HepG2 (cell line): ENCODE measurements at regions not wholly inside any gene's neighbourhood (a gene's known extent, or its start where the extent isn't known, plus 50 kb on each side); places are given as distances from the start of the nearest gene placed in this dataset.

ENCODE experiments used
- ATAC-seq: fragments of 200-7000 bp; cut with Tn5 transposase; 3 replicates; pipeline ENCODE4 v1.9.1; 2020; ENCODE audit warnings: mild to moderate bottlenecking, moderate library complexity
- BruUV-seq: library from RNA; stranded (reverse); fragments of 400-500 nt; replicated peaks from 2 replicates; lab custom pipeline; 2021; lab: Mats Ljungman, UMichigan
- CTCF ChIA-PET: fragments of 300-600 bp; formaldehyde crosslinking; extraction: SDS; loops from one replicate; lab custom pipeline; 2021; ENCODE audit warnings: low total read pairs, inconsistent platforms, low intra/inter-chr PET ratio; lab: Yijun Ruan, JAX
- POLR2A ChIA-PET: fragments of 350-600 bp; sonication (Branson Sonifier 250); formaldehyde crosslinking; loops from one replicate; lab custom pipeline; 2020; ENCODE audit warnings: antibody characterized with exemption, inconsistent platforms; lab: Yijun Ruan, JAX
- DNase-seq: peaks from one replicate; pipeline ENCODE4 v3.0.0-alpha.2; 2015; ENCODE audit warnings: low spot score
- FAIRE-seq: peaks from 3 replicates; lab custom pipeline; 2011; peaks lifted over from hg19 to GRCh38; lab: Jason Lieb, UNC
- H2AFZ ChIP-seq: one replicate; pipeline ENCODE4 v1.6.1; 2011; ENCODE audit warnings: low read length, inconsistent platforms
- H3K27ac ChIP-seq: fragments of 300-600 bp; 3 replicates; pipeline ENCODE4 v1.8.0; 2011; ENCODE audit warnings: mixed run types, mild to moderate bottlenecking, mixed read lengths, low read length, inconsistent platforms; ENCODE audit not compliant: insufficient read depth; ENCODE audit errors: extremely low read length
- H3K27me3 ChIP-seq, 2 experiments: fragments of 200-600 bp in 1 of 2; 2 replicates in 1 of 2; 3 replicates in 1 of 2; pipeline versions ENCODE4 v1.6.0 to v1.8.0; 2011; ENCODE audit warnings: low read length in 2 of 2, mild to moderate bottlenecking in 2 of 2, moderate library complexity in 2 of 2, inconsistent platforms in 1 of 2; ENCODE audit not compliant: insufficient read depth in 2 of 2, control insufficient read depth in 1 of 2
- H3K36me3 ChIP-seq, 2 experiments: fragments of 200-600 bp in 1 of 2; replicated peaks in 1 of 2; 2 replicates in 1 of 2; 3 replicates in 1 of 2; pipeline versions ENCODE4 v1.5.1 to v1.8.0; 2011; ENCODE audit warnings: low read length in 2 of 2, inconsistent platforms in 1 of 2; ENCODE audit not compliant: insufficient read depth in 2 of 2, control insufficient read depth in 1 of 2
- H3K4me1 ChIP-seq: 2 replicates; pipeline ENCODE4 v1.5.1; 2012; ENCODE audit warnings: low read length, inconsistent platforms; ENCODE audit not compliant: insufficient read depth
- H3K4me2 ChIP-seq: 2 replicates; pipeline ENCODE4 v1.6.0; 2011; ENCODE audit warnings: low read depth, low read length, inconsistent platforms
- H3K4me3 ChIP-seq, 3 experiments: fragments of 200-600 bp in 1 of 3; sonication (generic), shearing (Covaris generic) in 1 of 3; replicated peaks in 1 of 3; 2 replicates each; pipeline ENCODE4 v1.5.1; 2011 to 2016; ENCODE audit warnings: low read length in 3 of 3, inconsistent platforms in 2 of 3, low read depth in 2 of 3, mild to moderate bottlenecking in 2 of 3, control low read depth in 1 of 3, mixed read lengths in 1 of 3; ENCODE audit not compliant: insufficient read depth in 1 of 3
- H3K79me2 ChIP-seq: one replicate; pipeline ENCODE4 v1.6.1; 2011; ENCODE audit warnings: low read length, inconsistent platforms; ENCODE audit not compliant: insufficient read depth
- H3K9ac ChIP-seq: 2 replicates; pipeline ENCODE4 v1.6.0; 2011; ENCODE audit warnings: mild to moderate bottlenecking, low read depth, low read length, inconsistent platforms; ENCODE audit not compliant: insufficient read depth
- H3K9me3 ChIP-seq: 2 replicates; pipeline ENCODE4 v1.5.1; 2012; ENCODE audit warnings: mild to moderate bottlenecking, low read length
- H4K20me1 ChIP-seq: 2 replicates; pipeline ENCODE4 v1.6.0; 2011; ENCODE audit warnings: inconsistent platforms, mild to moderate bottlenecking, low read length, moderate library complexity; ENCODE audit not compliant: insufficient read depth
- DNMT1 ChIP-seq: sonication (generic); formaldehyde crosslinking; IDR thresholded peaks from 2 replicates; pipeline ENCODE4 v1.5.1; 2020; ENCODE audit warnings: mild to moderate bottlenecking, missing genetic modification reagents
- SNAI1 ChIP-seq: sonication (generic); formaldehyde crosslinking; IDR thresholded peaks from 2 replicates; pipeline ENCODE4 v1.5.0; 2020; ENCODE audit warnings: mild to moderate bottlenecking, missing genetic modification reagents, borderline replicate concordance
- ZNF33A ChIP-seq: sonication (generic); formaldehyde crosslinking; IDR thresholded peaks from 2 replicates; pipeline ENCODE4 v1.5.1; 2020; ENCODE audit warnings: missing genetic modification reagents, mild to moderate bottlenecking, moderate library complexity, borderline replicate concordance
- ZNF569 ChIP-seq: sonication (generic); formaldehyde crosslinking; IDR thresholded peaks from 2 replicates; pipeline ENCODE4 v1.5.0; 2020; ENCODE audit warnings: mild to moderate bottlenecking, missing genetic modification reagents, moderate library complexity, borderline replicate concordance
- WGBS: methylation state at CpG from one replicate; pipeline ENCODE4 v1.1.6; 2017; ENCODE audit warnings: low lambda C conversion rate; 5-methylcytosine and 5-hydroxymethylcytosine counted together
- in situ Hi-C: cut with HindIII; loops from 2 replicates; pipeline ENCODE4 v1.10.0; 2017; ENCODE audit warnings: low pct_unique_long_range_greater_than_20kb; ENCODE audit not compliant: extremely low pct_ligation_motif_present
- intact Hi-C: fragments of 100-400 bp; cut with micrococcal nuclease; formaldehyde crosslinking; loops from one replicate; pipeline ENCODE4 v1.10.0; 2022; ENCODE audit not compliant: unreplicated experiment
- TF ChIP-seq, protein P1 (sequence below): sonication (generic); formaldehyde crosslinking; IDR thresholded peaks from 2 replicates; pipeline ENCODE4 v1.5.1; 2020; ENCODE audit warnings: mild to moderate bottlenecking, moderate library complexity, missing genetic modification reagents
- TF ChIP-seq, protein P2 (sequence below): sonication (generic); formaldehyde crosslinking; IDR thresholded peaks from 2 replicates; pipeline ENCODE4 v1.4.0; 2020; ENCODE audit warnings: mild to moderate bottlenecking, missing genetic modification reagents
- TF ChIP-seq, protein P3 (sequence below): sonication (generic); formaldehyde crosslinking; IDR thresholded peaks from 2 replicates; pipeline ENCODE4 v1.5.1; 2020; ENCODE audit warnings: mild to moderate bottlenecking, missing genetic modification reagents, moderate library complexity

DNA sequence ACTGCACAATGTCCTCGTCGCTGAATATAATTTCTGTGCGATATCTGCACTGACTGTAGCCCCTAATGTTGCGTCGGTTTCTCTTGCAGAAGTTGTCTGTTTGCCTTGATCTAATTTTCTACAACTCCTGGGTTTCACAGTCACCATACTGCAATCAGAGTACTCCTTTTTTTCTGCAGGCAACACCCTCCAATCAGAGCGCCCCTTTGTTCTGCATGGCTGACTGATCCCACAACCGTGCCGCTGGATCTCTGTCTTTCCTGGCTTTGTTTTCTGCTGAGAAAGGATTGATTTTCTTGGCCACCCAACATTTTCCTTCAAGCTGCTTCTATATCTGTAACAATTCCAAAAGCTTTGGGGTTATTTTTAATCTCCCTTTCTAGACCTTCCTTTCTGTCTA lies 182.2 kb upstream of the SMARCA2 start:
- 11% methylated on average over 8 of the region's 8 CpGs for WGBS
- ATAC-seq (no peak), DNase-seq (no peak), FAIRE-seq (no peak)
- no peak overlapping the region for H2AFZ ChIP-seq
- TF ChIP-seq ZNF33A (CRISPR knock-in tag): no peak
- TF ChIP-seq, protein P1, sequence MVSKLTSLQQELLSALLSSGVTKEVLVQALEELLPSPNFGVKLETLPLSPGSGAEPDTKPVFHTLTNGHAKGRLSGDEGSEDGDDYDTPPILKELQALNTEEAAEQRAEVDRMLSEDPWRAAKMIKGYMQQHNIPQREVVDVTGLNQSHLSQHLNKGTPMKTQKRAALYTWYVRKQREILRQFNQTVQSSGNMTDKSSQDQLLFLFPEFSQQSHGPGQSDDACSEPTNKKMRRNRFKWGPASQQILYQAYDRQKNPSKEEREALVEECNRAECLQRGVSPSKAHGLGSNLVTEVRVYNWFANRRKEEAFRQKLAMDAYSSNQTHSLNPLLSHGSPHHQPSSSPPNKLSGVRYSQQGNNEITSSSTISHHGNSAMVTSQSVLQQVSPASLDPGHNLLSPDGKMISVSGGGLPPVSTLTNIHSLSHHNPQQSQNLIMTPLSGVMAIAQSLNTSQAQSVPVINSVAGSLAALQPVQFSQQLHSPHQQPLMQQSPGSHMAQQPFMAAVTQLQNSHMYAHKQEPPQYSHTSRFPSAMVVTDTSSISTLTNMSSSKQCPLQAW: no peak
- TF ChIP-seq ZNF569 (CRISPR knock-in tag): no peak
- TF ChIP-seq DNMT1: no peak
- no peak for TF ChIP-seq SNAI1
- TF ChIP-seq, protein P2, sequence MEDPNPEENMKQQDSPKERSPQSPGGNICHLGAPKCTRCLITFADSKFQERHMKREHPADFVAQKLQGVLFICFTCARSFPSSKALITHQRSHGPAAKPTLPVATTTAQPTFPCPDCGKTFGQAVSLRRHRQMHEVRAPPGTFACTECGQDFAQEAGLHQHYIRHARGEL (CRISPR knock-in tag): no peak
- TF ChIP-seq, protein P3, sequence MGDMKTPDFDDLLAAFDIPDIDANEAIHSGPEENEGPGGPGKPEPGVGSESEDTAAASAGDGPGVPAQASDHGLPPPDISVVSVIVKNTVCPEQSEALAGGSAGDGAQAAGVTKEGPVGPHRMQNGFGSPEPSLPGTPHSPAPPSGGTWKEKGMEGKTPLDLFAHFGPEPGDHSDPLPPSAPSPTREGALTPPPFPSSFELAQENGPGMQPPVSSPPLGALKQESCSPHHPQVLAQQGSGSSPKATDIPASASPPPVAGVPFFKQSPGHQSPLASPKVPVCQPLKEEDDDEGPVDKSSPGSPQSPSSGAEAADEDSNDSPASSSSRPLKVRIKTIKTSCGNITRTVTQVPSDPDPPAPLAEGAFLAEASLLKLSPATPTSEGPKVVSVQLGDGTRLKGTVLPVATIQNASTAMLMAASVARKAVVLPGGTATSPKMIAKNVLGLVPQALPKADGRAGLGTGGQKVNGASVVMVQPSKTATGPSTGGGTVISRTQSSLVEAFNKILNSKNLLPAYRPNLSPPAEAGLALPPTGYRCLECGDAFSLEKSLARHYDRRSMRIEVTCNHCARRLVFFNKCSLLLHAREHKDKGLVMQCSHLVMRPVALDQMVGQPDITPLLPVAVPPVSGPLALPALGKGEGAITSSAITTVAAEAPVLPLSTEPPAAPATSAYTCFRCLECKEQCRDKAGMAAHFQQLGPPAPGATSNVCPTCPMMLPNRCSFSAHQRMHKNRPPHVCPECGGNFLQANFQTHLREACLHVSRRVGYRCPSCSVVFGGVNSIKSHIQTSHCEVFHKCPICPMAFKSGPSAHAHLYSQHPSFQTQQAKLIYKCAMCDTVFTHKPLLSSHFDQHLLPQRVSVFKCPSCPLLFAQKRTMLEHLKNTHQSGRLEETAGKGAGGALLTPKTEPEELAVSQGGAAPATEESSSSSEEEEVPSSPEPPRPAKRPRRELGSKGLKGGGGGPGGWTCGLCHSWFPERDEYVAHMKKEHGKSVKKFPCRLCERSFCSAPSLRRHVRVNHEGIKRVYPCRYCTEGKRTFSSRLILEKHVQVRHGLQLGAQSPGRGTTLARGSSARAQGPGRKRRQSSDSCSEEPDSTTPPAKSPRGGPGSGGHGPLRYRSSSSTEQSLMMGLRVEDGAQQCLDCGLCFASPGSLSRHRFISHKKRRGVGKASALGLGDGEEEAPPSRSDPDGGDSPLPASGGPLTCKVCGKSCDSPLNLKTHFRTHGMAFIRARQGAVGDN (CRISPR knock-in tag): no peak
- H4K20me1 ChIP-seq: no peaks in the 10 kb centered on the region
- H3K4me2 ChIP-seq: no peak overlapping the region
- H3K9ac ChIP-seq: no peak overlapping the region
- no peak overlapping the region for H3K27ac ChIP-seq
- no peaks in the 10 kb centered on the region for H3K9me3 ChIP-seq
- no peaks in the 10 kb centered on the region for H3K27me3 ChIP-seq
- ChIA-PET POLR2A (no interaction called here), CTCF (no interaction called here)
- in situ Hi-C loops: loop anchor here (25.0 kb wide), 1 partner anchor 371 kb away; no protein-coding TSS in a partner anchor
- H3K4me3 ChIP-seq: no peak overlapping the region
- no peaks in the 10 kb centered on the region for H3K79me2 ChIP-seq
- no peaks in the 10 kb centered on the region for H3K4me1 ChIP-seq
- intact Hi-C loops: no loop called here
- no peaks in the 10 kb centered on the region for H3K36me3 ChIP-seq
- no TSS peak for BruUV-seq
